K562 (cell line): ENCODE measurements at regions not wholly inside any gene's neighbourhood (a gene's known extent, or its start where the extent isn't known, plus 50 kb on each side); places are given as distances from the start of the nearest gene placed in this dataset.

ENCODE experiments used
- ATAC-seq: fragments of 200-7000 bp; cut with Tn5 transposase; 3 replicates; pipeline ENCODE4 v1.9.1; 2020; ENCODE audit warnings: moderate library complexity
- BruUV-seq: library from RNA; stranded (reverse); fragments of 400-500 nt; replicated peaks from 2 replicates; lab custom pipeline; 2021; lab: Mats Ljungman, UMichigan
- CTCF ChIA-PET: fragments of 300-600 bp; formaldehyde crosslinking; extraction: SDS; loops from one replicate; lab custom pipeline; 2021; ENCODE audit warnings: low intra/inter-chr PET ratio; lab: Yijun Ruan, JAX
- POLR2A ChIA-PET: fragments of 300-600, 350-650 bp; sonication (Branson Sonifier 250); formaldehyde crosslinking; extraction: SDS; loops from one replicate; lab custom pipeline; 2021; ENCODE audit warnings: antibody characterized with exemption, inconsistent platforms; lab: Yijun Ruan, JAX
- DNase-seq, 4 experiments: peaks; one replicate each; pipeline versions ENCODE4 v3.0.0 to v3.0.0-alpha.2; 2011 to 2018; ENCODE audit warnings: low spot score in 3 of 4, mixed read lengths in 3 of 4; ENCODE audit errors: extremely low read depth in 1 of 4
- FAIRE-seq: peaks from 2 replicates; lab custom pipeline; 2011; peaks lifted over from hg19 to GRCh38; lab: Jason Lieb, UNC
- H2AFZ ChIP-seq: 2 replicates; pipeline ENCODE4 v1.6.0; 2011; ENCODE audit warnings: low read depth, low read length, control low read depth, inconsistent platforms
- H3K27ac ChIP-seq: fragments of 200-600 bp; 3 replicates; pipeline ENCODE4 v1.8.0; 2011; ENCODE audit warnings: low read depth, mild to moderate bottlenecking, control low read depth, inconsistent platforms, low read length, moderate library complexity, mixed read lengths; ENCODE audit errors: extremely low read depth
- H3K27me3 ChIP-seq, 2 experiments: fragments of 300-600 bp in 1 of 2; 2 replicates in 1 of 2; 3 replicates in 1 of 2; pipeline versions ENCODE4 v1.6.0 to v1.8.0; 2011; ENCODE audit warnings: inconsistent platforms in 2 of 2, low read length in 2 of 2, mild to moderate bottlenecking in 1 of 2, mixed read lengths in 1 of 2, moderate library complexity in 1 of 2; ENCODE audit not compliant: control insufficient read depth in 2 of 2, insufficient read depth in 2 of 2
- H3K36me3 ChIP-seq: fragments of 300-600 bp; 3 replicates; pipeline ENCODE4 v1.8.0; 2011; ENCODE audit warnings: mild to moderate bottlenecking, low read length, inconsistent platforms; ENCODE audit not compliant: control insufficient read depth, insufficient read depth
- H3K4me1 ChIP-seq, 2 experiments: fragments of 200-600 bp in 1 of 2; replicated peaks in 1 of 2; 2 replicates in 1 of 2; 3 replicates in 1 of 2; pipeline versions ENCODE4 v1.5.1 to v1.8.0; 2011; ENCODE audit warnings: inconsistent platforms in 2 of 2, low read length in 2 of 2, mild to moderate bottlenecking in 1 of 2, mixed read lengths in 1 of 2, moderate library complexity in 1 of 2; ENCODE audit not compliant: control insufficient read depth in 2 of 2, insufficient read depth in 2 of 2
- H3K4me2 ChIP-seq: 2 replicates; pipeline ENCODE4 v1.6.1; 2011; ENCODE audit warnings: low read length, control low read depth, inconsistent platforms, mixed read lengths; ENCODE audit not compliant: insufficient read depth
- H3K4me3 ChIP-seq: fragments of 200-600 bp; sonication (generic), shearing (Covaris generic); 2 replicates; pipeline ENCODE4 v1.5.1; 2016; ENCODE audit warnings: control low read depth, inconsistent platforms
- H3K79me2 ChIP-seq: fragments of 200-600 bp; 3 replicates; pipeline ENCODE4 v1.8.0; 2011; ENCODE audit warnings: low read length, inconsistent platforms; ENCODE audit not compliant: control insufficient read depth, insufficient read depth
- H3K9ac ChIP-seq, 2 experiments: 2 replicates each; pipeline versions ENCODE4 v1.6.0 to v1.6.1; 2011; ENCODE audit warnings: low read depth in 2 of 2, low read length in 2 of 2, control low read depth in 1 of 2, inconsistent platforms in 1 of 2, mild to moderate bottlenecking in 1 of 2, mixed read lengths in 1 of 2; ENCODE audit not compliant: insufficient read depth in 1 of 2
- H3K9me1 ChIP-seq: one replicate; pipeline ENCODE4 v1.6.0; 2011; ENCODE audit warnings: inconsistent platforms, mild to moderate bottlenecking, low read length, moderate library complexity; ENCODE audit not compliant: control insufficient read depth, insufficient read depth
- H3K9me3 ChIP-seq: replicated peaks from 2 replicates; pipeline ENCODE4 v1.5.1; 2011; ENCODE audit warnings: low read depth, low read length, inconsistent platforms; ENCODE audit not compliant: control insufficient read depth, insufficient read depth
- H4K20me1 ChIP-seq: replicated peaks from 2 replicates; pipeline ENCODE4 v1.6.1; 2011; ENCODE audit warnings: low read length, inconsistent platforms, mixed read lengths; ENCODE audit not compliant: control insufficient read depth, insufficient read depth
- CCNT2 ChIP-seq: IDR thresholded peaks from 2 replicates; pipeline ENCODE4 v1.6.1; 2011; ENCODE audit warnings: borderline replicate concordance, low read depth, mild to moderate bottlenecking, moderate library complexity, mixed read lengths, low read length; ENCODE audit not compliant: insufficient read length; ENCODE audit errors: extremely low read depth
- HDAC6 ChIP-seq: IDR thresholded peaks from 2 replicates; pipeline ENCODE4 v1.6.1; 2012; ENCODE audit warnings: low read depth, mild to moderate bottlenecking, control low read depth, inconsistent platforms, low read length, moderate library complexity
- TRIM28 ChIP-seq: fragments of 450-650 bp; IDR thresholded peaks from 2 replicates; pipeline ENCODE4 v1.6.1; 2017
- ZFP1 ChIP-seq: fragments of 450-650 bp; formaldehyde crosslinking; IDR thresholded peaks from 2 replicates; pipeline ENCODE4 v1.4.0; 2020; ENCODE audit warnings: mild to moderate bottlenecking, mixed read lengths
- WGBS: fragments of 100-300 bp; shearing (Covaris generic); methylation state at CpG from one replicate; pipeline ENCODE4 v1.1.6; 2016; ENCODE audit warnings: low coverage, mixed read lengths; ENCODE audit not compliant: insufficient coverage; ENCODE audit errors: missing lambda C conversion rate; 5-methylcytosine and 5-hydroxymethylcytosine counted together
- in situ Hi-C: fragments of 300-500 bp; cut with MboI; formaldehyde crosslinking; loops from 4 replicates; pipeline ENCODE4 v1.15.0; 2018; ENCODE audit warnings: inconsistent platforms, mixed read lengths
- intact Hi-C: fragments of 100-400 bp; cut with micrococcal nuclease; formaldehyde crosslinking; loops from 2 replicates; pipeline ENCODE4 v1.14.2; 2022
- TF ChIP-seq, protein P1 (sequence below), 2 experiments: fragments of 450-650 bp; IDR thresholded peaks; 2 replicates each; pipeline ENCODE4 v1.6.1; 2018; ENCODE audit warnings: mild to moderate bottlenecking in 2 of 2, low read depth in 1 of 2; ENCODE audit not compliant: partially characterized antibody in 2 of 2

DNA sequence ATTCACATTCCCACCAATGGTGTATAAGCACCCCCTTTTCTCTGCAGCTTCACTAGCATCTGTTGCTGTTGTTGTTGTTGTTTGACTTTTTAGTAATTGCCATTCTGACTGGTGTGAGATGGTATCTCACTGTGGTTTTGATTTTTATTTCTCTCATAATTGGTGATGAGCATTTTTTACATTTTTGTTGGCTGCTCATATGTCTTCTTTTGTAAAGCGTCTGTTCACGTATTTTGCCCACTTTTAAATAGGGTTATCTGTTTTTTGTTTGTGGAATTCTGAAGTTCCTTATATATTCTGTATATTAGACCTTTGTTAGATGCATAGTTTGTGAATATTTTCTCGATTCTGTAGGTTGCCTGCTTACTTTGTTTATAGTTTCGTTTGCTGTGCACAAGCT, 278.4 kb upstream of the TNP1 start:
- no peaks in the 10 kb centered on the region for H3K9me1 ChIP-seq
- no TSS peak for BruUV-seq
- in situ Hi-C loops (no loop called here), intact Hi-C loops (no loop called here)
- no peak overlapping the region for H3K4me2 ChIP-seq
- FAIRE-seq, result no peak
- H3K27me3 ChIP-seq, result no peaks in the 10 kb centered on the region
- peaks cover 3% of the 10 kb centered on the region for H3K9me3 ChIP-seq
- ChIA-PET POLR2A (no interaction called here), CTCF (no interaction called here)
- 43% methylated on average over 4 of the region's 4 CpGs for WGBS
- ATAC-seq, result no peak
- 0 out of 2 replicates have a peak, but pooled peaks have one; percentile 22 for TF ChIP-seq TRIM28
- peak; percentile 74; the same call in 1 of the 2 replicates for TF ChIP-seq ZFP1 (CRISPR knock-in tag)
- TF ChIP-seq, protein P1, sequence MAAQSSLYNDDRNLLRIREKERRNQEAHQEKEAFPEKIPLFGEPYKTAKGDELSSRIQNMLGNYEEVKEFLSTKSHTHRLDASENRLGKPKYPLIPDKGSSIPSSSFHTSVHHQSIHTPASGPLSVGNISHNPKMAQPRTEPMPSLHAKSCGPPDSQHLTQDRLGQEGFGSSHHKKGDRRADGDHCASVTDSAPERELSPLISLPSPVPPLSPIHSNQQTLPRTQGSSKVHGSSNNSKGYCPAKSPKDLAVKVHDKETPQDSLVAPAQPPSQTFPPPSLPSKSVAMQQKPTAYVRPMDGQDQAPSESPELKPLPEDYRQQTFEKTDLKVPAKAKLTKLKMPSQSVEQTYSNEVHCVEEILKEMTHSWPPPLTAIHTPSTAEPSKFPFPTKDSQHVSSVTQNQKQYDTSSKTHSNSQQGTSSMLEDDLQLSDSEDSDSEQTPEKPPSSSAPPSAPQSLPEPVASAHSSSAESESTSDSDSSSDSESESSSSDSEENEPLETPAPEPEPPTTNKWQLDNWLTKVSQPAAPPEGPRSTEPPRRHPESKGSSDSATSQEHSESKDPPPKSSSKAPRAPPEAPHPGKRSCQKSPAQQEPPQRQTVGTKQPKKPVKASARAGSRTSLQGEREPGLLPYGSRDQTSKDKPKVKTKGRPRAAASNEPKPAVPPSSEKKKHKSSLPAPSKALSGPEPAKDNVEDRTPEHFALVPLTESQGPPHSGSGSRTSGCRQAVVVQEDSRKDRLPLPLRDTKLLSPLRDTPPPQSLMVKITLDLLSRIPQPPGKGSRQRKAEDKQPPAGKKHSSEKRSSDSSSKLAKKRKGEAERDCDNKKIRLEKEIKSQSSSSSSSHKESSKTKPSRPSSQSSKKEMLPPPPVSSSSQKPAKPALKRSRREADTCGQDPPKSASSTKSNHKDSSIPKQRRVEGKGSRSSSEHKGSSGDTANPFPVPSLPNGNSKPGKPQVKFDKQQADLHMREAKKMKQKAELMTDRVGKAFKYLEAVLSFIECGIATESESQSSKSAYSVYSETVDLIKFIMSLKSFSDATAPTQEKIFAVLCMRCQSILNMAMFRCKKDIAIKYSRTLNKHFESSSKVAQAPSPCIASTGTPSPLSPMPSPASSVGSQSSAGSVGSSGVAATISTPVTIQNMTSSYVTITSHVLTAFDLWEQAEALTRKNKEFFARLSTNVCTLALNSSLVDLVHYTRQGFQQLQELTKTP (IDR thresholded peaks at IDR 0.05; ENCODE audit: low read depth in 1 of 2, partially characterized antibody in 2 of 2), result peak in 1 of 2 experiments; percentile 100
- no peak for TF ChIP-seq CCNT2
- no peak for TF ChIP-seq HDAC6
- H2AFZ ChIP-seq, result no peak overlapping the region
- H3K27ac ChIP-seq, result no peak overlapping the region
- no peaks in the 10 kb centered on the region for H3K36me3 ChIP-seq
- no peak for DNase-seq
- no peak overlapping the region for H3K9ac ChIP-seq
- H3K79me2 ChIP-seq, result no peaks in the 10 kb centered on the region
- no peak overlapping the region for H3K4me3 ChIP-seq
- no peaks in the 10 kb centered on the region for H3K4me1 ChIP-seq
- H4K20me1 ChIP-seq, result no peaks in the 10 kb centered on the region
